ENCODE measurements at regions not wholly inside any gene's neighbourhood (a gene's known extent, or its start where the extent isn't known, plus 50 kb on each side); places are given as distances from the start of the nearest gene placed in this dataset.

GRCh38 chr9:135247227-135247930, 159.9 kb downstream of the OLFM1 start:
- TF ChIP-seq EP300 (IDR thresholded peaks at IDR 0.05) (no peak), CTCF (IDR thresholded peaks at IDR 0.05) (no peak)
